B cell (primary cell): ENCODE measurements at regions not wholly inside any gene's neighbourhood (a gene's known extent, or its start where the extent isn't known, plus 50 kb on each side); places are given as distances from the start of the nearest gene placed in this dataset.

Experiments
- ATAC-seq: fragments of 200-7000 bp; cut with Tn5 transposase; one replicate; pipeline ENCODE4 v1.10.0; 2021; ENCODE audit warnings: low read depth, mild to moderate bottlenecking, moderate number of reproducible peaks, moderate library complexity
- CTCF ChIA-PET: fragments of 350-600 bp; sonication (Branson Sonifier 250); formaldehyde crosslinking; loops from one replicate; lab custom pipeline; 2021; ENCODE audit warnings: antibody characterized with exemption, inconsistent platforms; lab: Charles Lee
- POLR2A ChIA-PET: fragments of 350-600 bp; sonication (Branson Sonifier 250); formaldehyde crosslinking; loops from one replicate; lab custom pipeline; 2021; ENCODE audit warnings: antibody characterized with exemption; lab: Charles Lee
- DNase-seq: peaks from one replicate; pipeline ENCODE4 v3.0.0; 2013
- H2AFZ ChIP-seq: 2 replicates; pipeline ENCODE4 v1.6.1; 2012; ENCODE audit warnings: mild to moderate bottlenecking, low read depth, low read length; ENCODE audit not compliant: insufficient read depth, poor library complexity, severe bottlenecking
- H3K27ac ChIP-seq, 2 donors: 1 replicate in 1 of 2; 2 replicates in 1 of 2; pipeline ENCODE4 v1.5.1; 2012 to 2013; ENCODE audit warnings: low read length in 2 of 2, mild to moderate bottlenecking in 2 of 2, moderate library complexity in 1 of 2
- H3K27me3 ChIP-seq, 4 experiments: fragments of 200-600 bp in 1 of 4; sonication (generic) in 1 of 4; replicated peaks in 1 of 4; 1 replicate in 2 of 4; 2 replicates in 2 of 4; pipeline versions ENCODE4 v1.6.1 to v1.7.0; 2013 to 2016; ENCODE audit warnings: low read length in 3 of 4, mild to moderate bottlenecking in 2 of 4, mixed read lengths in 1 of 4, moderate library complexity in 1 of 4; ENCODE audit not compliant: insufficient read depth in 4 of 4, control insufficient read depth in 3 of 4; ENCODE audit errors: control extremely low read depth in 1 of 4
- H3K36me3 ChIP-seq, 2 experiments: replicated peaks in 1 of 2; 1 replicate in 1 of 2; 2 replicates in 1 of 2; pipeline versions ENCODE4 v1.6.1 to v1.7.1; 2013; ENCODE audit warnings: low read length in 1 of 2; ENCODE audit not compliant: insufficient read depth in 2 of 2, control insufficient read depth in 1 of 2; ENCODE audit errors: control extremely low read depth in 1 of 2, extremely low read depth in 1 of 2
- H3K4me1 ChIP-seq, 2 donors: fragments of 200-600 bp in 1 of 2; sonication (generic) in 1 of 2; 1 replicate in 1 of 2; 2 replicates in 1 of 2; pipeline versions ENCODE4 v1.5.1 to v1.6.1; 2013 to 2017; ENCODE audit warnings: low read length in 2 of 2; ENCODE audit not compliant: control insufficient read depth in 2 of 2, insufficient read depth in 2 of 2
- H3K4me2 ChIP-seq: replicated peaks from 2 replicates; pipeline ENCODE3; 2012; ENCODE audit warnings: mild to moderate bottlenecking, low read depth, low read length; ENCODE audit not compliant: poor library complexity, severe bottlenecking
- H3K4me3 ChIP-seq, 5 experiments: fragments of 200-600 bp in 1 of 5; sonication (generic) in 1 of 5; 1 replicate in 3 of 5; 2 replicates in 2 of 5; pipeline versions ENCODE4 v1.5.1 to v1.7.0; 2011 to 2016; ENCODE audit warnings: low read length in 4 of 5, mild to moderate bottlenecking in 4 of 5, low read depth in 2 of 5, control low read depth in 1 of 5, moderate library complexity in 1 of 5; ENCODE audit not compliant: insufficient read depth in 1 of 5; ENCODE audit errors: control extremely low read depth in 1 of 5, extremely low read depth in 1 of 5
- H3K79me2 ChIP-seq: fragments of 200-600 bp; sonication (generic); one replicate; pipeline ENCODE4 v1.6.0; 2016; ENCODE audit warnings: low read length; ENCODE audit not compliant: control insufficient read depth, insufficient read depth
- H3K9ac ChIP-seq: fragments of 200-600 bp; sonication (generic); 2 replicates; pipeline ENCODE4 v1.6.1; 2017; ENCODE audit warnings: mild to moderate bottlenecking, low read length, moderate library complexity
- H3K9me3 ChIP-seq, 3 donors: one replicate each; pipeline versions ENCODE4 v1.6.1 to v1.7.1; 2013; ENCODE audit warnings: low read length in 2 of 3; ENCODE audit not compliant: control insufficient read depth in 2 of 3, insufficient read depth in 1 of 3; ENCODE audit errors: control extremely low read depth in 1 of 3
- H4K20me1 ChIP-seq: 2 replicates; pipeline ENCODE4 v1.6.0; 2012; ENCODE audit warnings: mild to moderate bottlenecking, low read length; ENCODE audit not compliant: insufficient read depth, control insufficient read depth, poor library complexity, severe bottlenecking
- H3K27ac Mint-ChIP-seq: one replicate; pipeline ENCODE4 v1.8.0; 2021; ENCODE audit warnings: mixed read lengths
- H3K27me3 Mint-ChIP-seq: one replicate; pipeline ENCODE4 v1.8.0; 2021; ENCODE audit warnings: mixed read lengths
- H3K4me1 Mint-ChIP-seq: one replicate; pipeline ENCODE4 v1.8.0; 2021; ENCODE audit warnings: mixed read lengths
- H3K4me3 Mint-ChIP-seq: one replicate; pipeline ENCODE4 v1.8.0; 2021; ENCODE audit warnings: mixed read lengths
- H3K9me3 Mint-ChIP-seq: one replicate; pipeline ENCODE4 v1.8.0; 2022; ENCODE audit warnings: mixed read lengths; ENCODE audit not compliant: insufficient read depth
- CTCF ChIP-seq: fragments of 200-600 bp; IDR thresholded peaks from one replicate; pipeline ENCODE4 v1.8.0; 2022; ENCODE audit warnings: antibody characterized with exemption, mild to moderate bottlenecking
- EZH2 ChIP-seq: IDR thresholded peaks from 2 replicates; pipeline ENCODE4 v1.6.1; 2012; ENCODE audit warnings: borderline replicate concordance, low read depth, mild to moderate bottlenecking, moderate library complexity, low read length; ENCODE audit not compliant: insufficient read depth, poor library complexity, severe bottlenecking
- WGBS: methylation state at CpG from one replicate; pipeline ENCODE4 v1.1.5; 2013; ENCODE audit warnings: missing lambda C conversion rate; ENCODE audit not compliant: insufficient coverage; 5-methylcytosine and 5-hydroxymethylcytosine counted together
- intact Hi-C: fragments of 100-400 bp; cut with micrococcal nuclease; formaldehyde crosslinking; loops from one replicate; pipeline ENCODE4 v1.10.0; 2022

GRCh38 chr1:181386340-181386739 lies 97.0 kb upstream of the CACNA1E start:
- no peak for ATAC-seq
- intact Hi-C loops = no loop called here
- H3K27ac Mint-ChIP-seq = no peak overlapping the region
- H3K27me3 Mint-ChIP-seq = peaks cover 26% of the 10 kb centered on the region
- H3K4me1 ChIP-seq = no peaks in the 10 kb centered on the region
- no peak overlapping the region for H3K4me2 ChIP-seq
- ChIA-PET CTCF (no interaction called here), POLR2A (no interaction called here)
- peaks cover 0 to 5% (median 0%) of the 10 kb centered on the region in 4 experiments for H3K27me3 ChIP-seq
- TF ChIP-seq CTCF = no peak
- no peaks in the 10 kb centered on the region for H3K79me2 ChIP-seq
- H3K27ac ChIP-seq = no peak overlapping the region
- H2AFZ ChIP-seq = no peak overlapping the region
- 100% methylated on average over 1 of the region's 2 CpGs for WGBS
- H3K4me3 ChIP-seq = no peak overlapping the region
- H3K4me3 Mint-ChIP-seq = no peak overlapping the region
- no peaks in the 10 kb centered on the region for H3K36me3 ChIP-seq
- H3K9me3 Mint-ChIP-seq = no peaks in the 10 kb centered on the region
- no peaks in the 10 kb centered on the region for H4K20me1 ChIP-seq
- DNase-seq = no peak
- H3K9ac ChIP-seq = no peak overlapping the region
- H3K4me1 Mint-ChIP-seq = no peaks in the 10 kb centered on the region
- peaks cover 0 to 1% (median 0%) of the 10 kb centered on the region in 3 donors for H3K9me3 ChIP-seq

DNA sequence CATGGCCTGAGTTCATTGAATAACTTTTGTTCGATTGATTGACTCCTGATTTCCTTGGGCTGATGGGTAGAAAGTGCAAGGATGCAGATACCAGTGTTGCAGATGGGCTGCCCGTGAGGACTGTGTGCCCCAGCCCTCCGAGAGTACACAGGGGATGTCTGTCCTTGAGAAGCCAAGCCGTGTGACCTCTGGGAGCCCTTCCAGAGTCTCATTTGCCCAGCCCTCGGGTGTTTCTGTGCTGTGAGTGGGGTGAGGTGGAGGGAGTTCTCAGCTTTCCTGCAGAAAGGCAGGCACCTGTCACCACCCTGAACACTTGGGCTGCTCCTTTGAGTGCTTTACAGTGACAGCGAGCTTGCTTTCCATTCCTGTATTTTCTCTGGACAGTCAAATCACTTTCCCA lies 96.4 kb upstream of the CACNA1E start:
- H3K27ac ChIP-seq = no peak overlapping the region
- no peaks in the 10 kb centered on the region for H3K4me1 ChIP-seq
- no peak for ATAC-seq
- peaks cover 0 to 8% (median 0%) of the 10 kb centered on the region in 4 experiments for H3K27me3 ChIP-seq
- WGBS = 78% methylated on average over 5 of the region's 6 CpGs
- no peaks in the 10 kb centered on the region for H3K79me2 ChIP-seq
- no peak overlapping the region for H3K4me3 Mint-ChIP-seq
- peaks cover 0 to 3% (median 0%) of the 10 kb centered on the region in 3 donors for H3K9me3 ChIP-seq
- no peak overlapping the region for H3K4me2 ChIP-seq
- POLR2A ChIA-PET = no interaction called here
- H3K36me3 ChIP-seq = no peaks in the 10 kb centered on the region
- H3K27me3 Mint-ChIP-seq = peaks cover 26% of the 10 kb centered on the region
- H3K9ac ChIP-seq = no peak overlapping the region
- TF ChIP-seq CTCF (no peak), EZH2 (no peak)
- H2AFZ ChIP-seq = no peak overlapping the region
- no peaks in the 10 kb centered on the region for H3K4me1 Mint-ChIP-seq
- no peak overlapping the region for H3K27ac Mint-ChIP-seq
- DNase-seq = no peak
- H3K9me3 Mint-ChIP-seq = no peaks in the 10 kb centered on the region
- no peaks in the 10 kb centered on the region for H4K20me1 ChIP-seq
- CTCF ChIA-PET = no interaction called here
- H3K4me3 ChIP-seq = no peak overlapping the region
- intact Hi-C loops = no loop called here
